Suprapubic skin (tissue), 4 donors: ENCODE measurements at regions not wholly inside any gene's neighbourhood (a gene's known extent, or its start where the extent isn't known, plus 50 kb on each side); places are given as distances from the start of the nearest gene placed in this dataset.
A peak's percentile ranks its signal among the peaks of the same experiment; 100 is the strongest.

Source experiments
- DNase-seq, 2 donors: peaks; one replicate each; pipeline ENCODE4 v3.0.0-alpha.2; 2019; ENCODE audit warnings: low spot score in 2 of 2
- H3K27ac ChIP-seq: fragments of 200-600 bp; sonication (generic); one replicate; pipeline ENCODE4 v1.5.1; 2019
- H3K27me3 ChIP-seq: fragments of 200-600 bp; sonication (generic); one replicate; pipeline ENCODE4 v1.5.1; 2019
- H3K36me3 ChIP-seq: fragments of 200-600 bp; sonication (generic); one replicate; pipeline ENCODE4 v1.5.1; 2019
- H3K4me1 ChIP-seq: fragments of 200-600 bp; sonication (generic); one replicate; pipeline ENCODE4 v1.5.1; 2019
- H3K4me3 ChIP-seq: fragments of 200-600 bp; sonication (generic); one replicate; pipeline ENCODE4 v1.5.1; 2019; ENCODE audit warnings: mild to moderate bottlenecking
- H3K9me3 ChIP-seq: fragments of 200-600 bp; sonication (generic); one replicate; pipeline ENCODE4 v1.5.1; 2019
- CTCF ChIP-seq, 2 donors: fragments of 200-600 bp in 1 of 2; fragments of 450-650 bp in 1 of 2; sonication (generic) in 1 of 2; IDR thresholded peaks; one replicate each; pipeline ENCODE4 v1.5.1; 2016 to 2019; ENCODE audit warnings: antibody characterized with exemption in 2 of 2, mild to moderate bottlenecking in 1 of 2, moderate library complexity in 1 of 2
- EP300 ChIP-seq: sonication (generic); formaldehyde crosslinking; IDR thresholded peaks from one replicate; pipeline ENCODE4 v1.6.1; 2017; ENCODE audit warnings: antibody characterized with exemption
- POLR2A ChIP-seq, 2 donors: fragments of 450-650 bp; IDR thresholded peaks; one replicate each; pipeline ENCODE4 v1.6.1; 2017; ENCODE audit warnings: antibody characterized with exemption in 2 of 2, mild to moderate bottlenecking in 2 of 2, moderate library complexity in 2 of 2
- POLR2AphosphoS5 ChIP-seq, 3 donors: sonication (generic); formaldehyde crosslinking; IDR thresholded peaks; one replicate each; pipeline ENCODE4 v1.6.1; 2017; ENCODE audit warnings: antibody characterized with exemption in 3 of 3
- WGBS: methylation state at CpG from one replicate; pipeline ENCODE4 v1.1.5; 2018; 5-methylcytosine and 5-hydroxymethylcytosine counted together

GRCh38 chr9:29209748-29210291 is 1636.5 kb upstream of the C9orf72 start:
- no peaks in the 10 kb centered on the region for H3K9me3 ChIP-seq
- H3K27me3 ChIP-seq: peaks cover 36% of the 10 kb centered on the region
- no peak for TF ChIP-seq POLR2AphosphoS5 (IDR thresholded peaks at IDR 0.05)
- no peak for TF ChIP-seq CTCF (IDR thresholded peaks at IDR 0.05)
- no peak for TF ChIP-seq POLR2A (IDR thresholded peaks at IDR 0.05)
- no peak for TF ChIP-seq EP300
- WGBS: 34% methylated on average over 2 of the region's 2 CpGs
- H3K4me1 ChIP-seq: peaks cover 28% of the 10 kb centered on the region
- H3K4me3 ChIP-seq: no peak overlapping the region
- no peaks in the 10 kb centered on the region for H3K36me3 ChIP-seq
- no peak for DNase-seq
- no peak overlapping the region for H3K27ac ChIP-seq

GRCh38 chr9:29211003-29211579 is 1637.8 kb upstream of the C9orf72 start:
- H3K27me3 ChIP-seq: peaks cover 48% of the 10 kb centered on the region

GRCh38 chr9:29211580-29212396 is 1638.5 kb upstream of the C9orf72 start:
- no peak for TF ChIP-seq POLR2A (IDR thresholded peaks at IDR 0.05)
- TF ChIP-seq CTCF (IDR thresholded peaks at IDR 0.05): peak in 1 of 2 donors; percentile 84
- Histone ChIP-seq H3K27me3 (peaks cover 55% of the 10 kb centered on the region), H3K4me1 (peaks cover 30% of the 10 kb centered on the region), H3K4me3 (peak overlapping the region; percentile 49), H3K27ac (no peak overlapping the region), H3K9me3 (no peaks in the 10 kb centered on the region), H3K36me3 (no peaks in the 10 kb centered on the region)
- DNase-seq: no peak
- 3% methylated on average over 16 of the region's 51 CpGs for WGBS

More at GRCh38 chr9:29211003-29211579, 1637.8 kb upstream of the C9orf72 start:
- H3K4me3 ChIP-seq: no peak overlapping the region
- TF ChIP-seq EP300 (no peak), CTCF (IDR thresholded peaks at IDR 0.05) (no peak), POLR2A (IDR thresholded peaks at IDR 0.05) (no peak)
- 49% methylated on average over 6 of the region's 6 CpGs for WGBS
- H3K36me3 ChIP-seq: no peaks in the 10 kb centered on the region
- H3K4me1 ChIP-seq: peaks cover 30% of the 10 kb centered on the region
- no peak for DNase-seq
- H3K9me3 ChIP-seq: no peaks in the 10 kb centered on the region
- H3K27ac ChIP-seq: no peak overlapping the region

GRCh38 chr9:29212397-29213387 is 1639.4 kb upstream of the C9orf72 start:
- under 1% methylated on average over 38 of the region's 54 CpGs for WGBS
- Histone ChIP-seq H3K27ac (no peak overlapping the region), H3K9me3 (no peaks in the 10 kb centered on the region), H3K4me3 (peak overlapping the region; percentile 49), H3K27me3 (peaks cover 64% of the 10 kb centered on the region), H3K36me3 (no peaks in the 10 kb centered on the region), H3K4me1 (peaks cover 30% of the 10 kb centered on the region)
- TF ChIP-seq EP300: no peak
- DNase-seq: no peak

GRCh38 chr9:29213417-29214153 is 1640.3 kb upstream of the C9orf72 start, which contains the start of gene LINGO2:
LINGO2 (minus strand) TSS chr9:29213601.
- TF ChIP-seq EP300 (no peak), POLR2AphosphoS5 (IDR thresholded peaks at IDR 0.05) (no peak), POLR2A (IDR thresholded peaks at IDR 0.05) (no peak), CTCF (IDR thresholded peaks at IDR 0.05) (no peak)
- peak within 1 kb of the TSS; percentile 49 for H3K4me3 ChIP-seq
- H3K27ac ChIP-seq: no peak within 1 kb of the TSS
- H3K9me3 ChIP-seq: no peaks in the 10 kb centered on the region
- H3K27me3 ChIP-seq: peaks cover 67% of the 10 kb centered on the region
- under 1% methylated on average over 50 of the region's 57 CpGs for WGBS
- no peaks in the 10 kb centered on the region for H3K36me3 ChIP-seq
- no peak for DNase-seq
- H3K4me1 ChIP-seq: peaks cover 30% of the 10 kb centered on the region
